Fibroblast of lung (primary cell): ENCODE measurements at regions not wholly inside any gene's neighbourhood (a gene's known extent, or its start where the extent isn't known, plus 50 kb on each side); places are given as distances from the start of the nearest gene placed in this dataset.

Source experiments
- DNase-seq, 2 donors: peaks; one replicate each; pipeline versions ENCODE4 v3.0.0 to v3.0.0-alpha.2; 2010; ENCODE audit warnings: low read depth in 2 of 2
- H2AFZ ChIP-seq: 2 replicates; pipeline ENCODE4 v1.5.1; 2012; ENCODE audit warnings: low read length, control low read depth, inconsistent platforms
- H3K27ac ChIP-seq: 2 replicates; pipeline ENCODE4 v1.5.1; 2011; ENCODE audit warnings: low read length, control low read depth; ENCODE audit not compliant: insufficient read depth
- H3K27me3 ChIP-seq: 2 replicates; pipeline ENCODE4 v1.5.1; 2011; ENCODE audit warnings: mild to moderate bottlenecking, low read length; ENCODE audit not compliant: control insufficient read depth, insufficient read depth
- H3K36me3 ChIP-seq: 2 replicates; pipeline ENCODE4 v1.5.1; 2011; ENCODE audit warnings: low read length; ENCODE audit not compliant: control insufficient read depth, insufficient read depth
- H3K4me1 ChIP-seq: 2 replicates; pipeline ENCODE4 v1.5.1; 2011; ENCODE audit warnings: low read length; ENCODE audit not compliant: control insufficient read depth, insufficient read depth; ENCODE audit errors: extremely low read depth
- H3K4me2 ChIP-seq: 2 replicates; pipeline ENCODE4 v1.5.1; 2011; ENCODE audit warnings: low read length, control low read depth; ENCODE audit not compliant: insufficient read depth; ENCODE audit errors: extremely low read depth
- H3K4me3 ChIP-seq, 4 experiments: fragments of 200-600 bp in 1 of 4; sonication (generic) in 1 of 4; replicated peaks in 1 of 4; 2 replicates each; pipeline ENCODE4 v1.5.1; 2011 to 2016; ENCODE audit warnings: low read length in 4 of 4, low read depth in 3 of 4, mild to moderate bottlenecking in 3 of 4, control low read depth in 2 of 4, inconsistent platforms in 1 of 4, mixed read lengths in 1 of 4; ENCODE audit not compliant: insufficient read depth in 1 of 4; ENCODE audit errors: control extremely low read depth in 1 of 4
- H3K79me2 ChIP-seq: 2 replicates; pipeline ENCODE4 v1.5.1; 2012; ENCODE audit warnings: mild to moderate bottlenecking, low read length, inconsistent platforms; ENCODE audit not compliant: control insufficient read depth, insufficient read depth
- H3K9ac ChIP-seq: 2 replicates; pipeline ENCODE4 v1.5.1; 2011; ENCODE audit warnings: mild to moderate bottlenecking, low read length, control low read depth; ENCODE audit not compliant: insufficient read depth
- H3K9me3 ChIP-seq: 2 replicates; pipeline ENCODE4 v1.5.1; 2012; ENCODE audit warnings: low read depth, low read length; ENCODE audit not compliant: control insufficient read depth, insufficient read depth
- H4K20me1 ChIP-seq: 2 replicates; pipeline ENCODE4 v1.5.1; 2011; ENCODE audit warnings: low read length; ENCODE audit not compliant: control insufficient read depth, insufficient read depth; ENCODE audit errors: extremely low read depth
- CTCF ChIP-seq, 2 donors: IDR thresholded peaks in 1 of 2; conservative IDR thresholded peaks in 1 of 2; 1 replicate in 1 of 2; 2 replicates in 1 of 2; pipeline ENCODE4 v1.5.1; 2011 to 2012; ENCODE audit warnings: low read length in 2 of 2, control low read depth in 1 of 2, inconsistent platforms in 1 of 2, low read depth in 1 of 2, mild to moderate bottlenecking in 1 of 2
- EZH2 ChIP-seq: IDR thresholded peaks from 2 replicates; pipeline ENCODE4 v1.5.1; 2012; ENCODE audit warnings: low read length, control low read depth, mild to moderate bottlenecking; ENCODE audit errors: missing control alignments

- TF ChIP-seq EZH2 (no peak), CTCF (conservative IDR thresholded peaks at IDR 0.05 in 1 of 2, IDR thresholded peaks at IDR 0.05 in 1 of 2; ENCODE audit: low read depth in 1 of 2, low read length in 2 of 2) (no peak)
- H3K27me3 ChIP-seq, result no peaks in the 10 kb centered on the region
- H3K79me2 ChIP-seq, result no peaks in the 10 kb centered on the region
- no peaks in the 10 kb centered on the region for H3K4me1 ChIP-seq
- no peaks in the 10 kb centered on the region for H3K9me3 ChIP-seq
- H4K20me1 ChIP-seq, result no peaks in the 10 kb centered on the region
- no peak overlapping the region for H2AFZ ChIP-seq
- H3K9ac ChIP-seq, result no peak overlapping the region
- no peak overlapping the region for H3K27ac ChIP-seq
- no peaks in the 10 kb centered on the region for H3K36me3 ChIP-seq
- H3K4me3 ChIP-seq, result no peak overlapping the region
- H3K4me2 ChIP-seq, result no peak overlapping the region
- no peak for DNase-seq
Observed at GRCh38 chrX:139209342-139209741, 321.2 kb upstream of the F9 start.

- TF ChIP-seq CTCF (conservative IDR thresholded peaks at IDR 0.05 in 1 of 2, IDR thresholded peaks at IDR 0.05 in 1 of 2; ENCODE audit: low read depth in 1 of 2, low read length in 2 of 2) (no peak), EZH2 (no peak)
- H3K27ac ChIP-seq, result no peak overlapping the region
- H3K36me3 ChIP-seq, result no peaks in the 10 kb centered on the region
- DNase-seq, result no peak
- no peaks in the 10 kb centered on the region for H3K27me3 ChIP-seq
- H3K79me2 ChIP-seq, result no peaks in the 10 kb centered on the region
- no peak overlapping the region for H3K9ac ChIP-seq
- H2AFZ ChIP-seq, result no peak overlapping the region
- H3K4me2 ChIP-seq, result no peak overlapping the region
- H3K4me1 ChIP-seq, result no peaks in the 10 kb centered on the region
- H4K20me1 ChIP-seq, result no peaks in the 10 kb centered on the region
- H3K9me3 ChIP-seq, result no peaks in the 10 kb centered on the region
- no peak overlapping the region for H3K4me3 ChIP-seq
Observed at GRCh38 chrX:139207655-139208054, 322.9 kb upstream of the F9 start.

GRCh38 chrX:139206914-139207313 is 323.6 kb upstream of the F9 start:
- H3K27me3 ChIP-seq, result no peaks in the 10 kb centered on the region
- no peak overlapping the region for H3K4me3 ChIP-seq
- no peaks in the 10 kb centered on the region for H3K9me3 ChIP-seq
- no peak overlapping the region for H3K4me2 ChIP-seq
- DNase-seq, result no peak
- TF ChIP-seq EZH2 (no peak), CTCF (conservative IDR thresholded peaks at IDR 0.05 in 1 of 2, IDR thresholded peaks at IDR 0.05 in 1 of 2; ENCODE audit: low read depth in 1 of 2, low read length in 2 of 2) (no peak)
- H3K79me2 ChIP-seq, result no peaks in the 10 kb centered on the region
- no peak overlapping the region for H3K27ac ChIP-seq
- no peak overlapping the region for H3K9ac ChIP-seq
- no peaks in the 10 kb centered on the region for H4K20me1 ChIP-seq
- no peaks in the 10 kb centered on the region for H3K36me3 ChIP-seq
- no peaks in the 10 kb centered on the region for H3K4me1 ChIP-seq
- H2AFZ ChIP-seq, result no peak overlapping the region
